ENCODE measurements at regions not wholly inside any gene's neighbourhood (a gene's known extent, or its start where the extent isn't known, plus 50 kb on each side); places are given as distances from the start of the nearest gene placed in this dataset.

DNA sequence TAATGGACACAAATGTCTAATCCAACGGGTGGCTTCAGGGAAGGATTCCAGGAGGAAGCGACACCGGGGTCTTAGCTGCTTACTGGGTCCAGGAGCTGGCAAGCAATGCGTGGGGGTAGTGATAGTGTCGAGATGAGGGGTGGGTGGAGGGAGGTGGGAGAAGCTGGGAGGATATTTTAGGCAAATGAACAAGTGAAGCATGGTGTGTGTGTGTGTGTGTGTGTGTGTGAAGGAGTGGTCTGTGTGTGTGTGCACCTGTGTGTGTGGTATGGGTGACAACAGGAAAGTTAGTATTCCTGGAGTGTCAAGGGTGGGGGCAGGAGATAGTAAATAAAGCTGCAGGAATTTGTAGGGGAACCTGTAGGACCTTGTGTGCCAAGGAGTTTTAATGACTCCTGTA, 126.9 kb upstream of the ZBED5 start:
- FAIRE-seq, result no peak
- no TSS peak for BruUV-seq (replicated peaks)

More for the DNA sequence above, 126.9 kb upstream of the ZBED5 start:
- H3K36me3 ChIP-seq (ENCODE audit: control insufficient read depth in 2 of 2, extremely low read depth in 1 of 2, insufficient read depth in 2 of 2, low read length in 2 of 2), result no peaks in the 10 kb centered on the region
- POLR2A ChIA-PET, result no interaction called here
- H3K4me3 ChIP-seq (replicated peaks in 1 of 3; ENCODE audit: insufficient read depth in 1 of 3, low read depth in 1 of 3, low read length in 3 of 3), result no peak overlapping the region
- no peak overlapping the region for H3K4me2 ChIP-seq (ENCODE audit: insufficient read depth, low read length)
- no peak for DNase-seq (ENCODE audit: low read depth, low spot score)
- H3K9me3 ChIP-seq (replicated peaks; ENCODE audit: control insufficient read depth, insufficient read depth, low read length), result no peaks in the 10 kb centered on the region
- no peaks in the 10 kb centered on the region for H3K9me1 ChIP-seq (replicated peaks; ENCODE audit: control insufficient read depth, extremely low read depth, insufficient read depth, low read length)
- no peak overlapping the region for H3K9ac ChIP-seq (replicated peaks; ENCODE audit: extremely low read depth, insufficient read depth, low read length)
- dilution Hi-C loops (cut with MboI; ENCODE audit: extremely low pct_ligation_motif_present, low sequenced_read_pairs), result no loop called here
- H3K79me2 ChIP-seq (ENCODE audit: control insufficient read depth, insufficient read depth, low read length), result no peaks in the 10 kb centered on the region
- no peak overlapping the region for H3K27ac ChIP-seq (ENCODE audit: insufficient read depth, low read depth, low read length)
- H3K27me3 ChIP-seq (ENCODE audit: control insufficient read depth in 2 of 2, insufficient read depth in 2 of 2, low read length in 2 of 2), result peaks cover 2 to 4% of the 10 kb centered on the region in 2 experiments
- intact Hi-C loops (cut with micrococcal nuclease), result no loop called here
- TF ChIP-seq POLR2A (IDR thresholded peaks at IDR 0.05; ENCODE audit: low read depth, low read length), result no peak
- TF ChIP-seq JUN (IDR thresholded peaks at IDR 0.05; ENCODE audit: borderline replicate concordance, insufficient read depth, insufficient read length, low read depth), result no peak
- no peak for TF ChIP-seq POLR2AphosphoS5 (IDR thresholded peaks at IDR 0.05; ENCODE audit: insufficient read depth, low read depth, low read length)
- no peak for TF ChIP-seq MAX (IDR thresholded peaks at IDR 0.05; ENCODE audit: insufficient read depth, insufficient read length)
- no peak for TF ChIP-seq MYC (IDR thresholded peaks at IDR 0.05; ENCODE audit: low read depth, low read length)
- TF ChIP-seq CTCF (IDR thresholded peaks at IDR 0.05; ENCODE audit: extremely low read depth in 1 of 2, insufficient read depth in 1 of 2, low read depth in 1 of 2, low read length in 2 of 2), result no peak
- TF ChIP-seq GATA2 (IDR thresholded peaks at IDR 0.05; ENCODE audit: insufficient read depth, insufficient read length, low read depth, low read length), result no peak
- TF ChIP-seq EZH2 (IDR thresholded peaks at IDR 0.05; ENCODE audit: borderline replicate concordance, low read depth, low read length, severe bottlenecking), result no peak
- no peak for TF ChIP-seq FOS (IDR thresholded peaks at IDR 0.05; ENCODE audit: borderline replicate concordance, insufficient read depth, low read length)
- no peaks in the 10 kb centered on the region for H4K20me1 ChIP-seq (replicated peaks; ENCODE audit: control insufficient read depth, extremely low read depth, insufficient read depth, low read length)
- CTCF ChIA-PET, result no interaction called here
- no peaks in the 10 kb centered on the region for H3K4me1 ChIP-seq (ENCODE audit: control insufficient read depth, extremely low read depth, insufficient read depth, low read length)
- H2AFZ ChIP-seq (ENCODE audit: low read depth, low read length), result no peak overlapping the region
